H9 (cell line): ENCODE measurements at regions not wholly inside any gene's neighbourhood (a gene's known extent, or its start where the extent isn't known, plus 50 kb on each side); places are given as distances from the start of the nearest gene placed in this dataset.

Source experiments
- DNase-seq: peaks from one replicate; pipeline ENCODE4 v3.0.0-alpha.2; 2017
- H2AFZ ChIP-seq: one replicate; pipeline ENCODE4 v1.6.1; 2013; ENCODE audit warnings: mild to moderate bottlenecking, low read length, control low read depth, moderate library complexity
- H2AK5ac ChIP-seq: 2 replicates; pipeline ENCODE4 v1.6.1; 2013; ENCODE audit warnings: low read length, control low read depth, mixed read lengths; ENCODE audit not compliant: insufficient read length
- H2BK120ac ChIP-seq: one replicate; pipeline ENCODE4 v1.6.1; 2013; ENCODE audit warnings: low read depth, mild to moderate bottlenecking, low read length, control low read depth, inconsistent platforms; ENCODE audit not compliant: poor library complexity, severe bottlenecking
- H2BK12ac ChIP-seq: 2 replicates; pipeline ENCODE4 v1.6.1; 2013; ENCODE audit warnings: low read length, control low read depth, mixed read lengths, low read depth; ENCODE audit not compliant: insufficient read length
- H2BK15ac ChIP-seq: 2 replicates; pipeline ENCODE4 v1.6.1; 2013; ENCODE audit warnings: low read depth, low read length, control low read depth
- H2BK20ac ChIP-seq: one replicate; pipeline ENCODE4 v1.6.1; 2013; ENCODE audit warnings: low read depth, mild to moderate bottlenecking, low read length, control low read depth, inconsistent platforms; ENCODE audit not compliant: poor library complexity, severe bottlenecking
- H2BK5ac ChIP-seq: 2 replicates; pipeline ENCODE4 v1.6.1; 2013; ENCODE audit warnings: low read length, control low read depth, mixed read lengths; ENCODE audit not compliant: insufficient read length
- H3K14ac ChIP-seq: 2 replicates; pipeline ENCODE4 v1.6.1; 2013; ENCODE audit warnings: low read length, control low read depth; ENCODE audit not compliant: insufficient read depth
- H3K18ac ChIP-seq: 2 replicates; pipeline ENCODE4 v1.6.1; 2013; ENCODE audit warnings: low read depth, mild to moderate bottlenecking, mixed read lengths, low read length, control low read depth; ENCODE audit not compliant: insufficient read length
- H3K23ac ChIP-seq: 2 replicates; pipeline ENCODE4 v1.6.1; 2013; ENCODE audit warnings: low read length, control low read depth, mixed read lengths, low read depth; ENCODE audit not compliant: insufficient read length
- H3K23me2 ChIP-seq: 2 replicates; pipeline ENCODE4 v1.6.1; 2013; ENCODE audit warnings: low read depth, mild to moderate bottlenecking, mixed read lengths, low read length, control low read depth; ENCODE audit not compliant: insufficient read length, poor library complexity, severe bottlenecking
- H3K27ac ChIP-seq: 2 replicates; pipeline ENCODE4 v1.5.1; 2013; ENCODE audit warnings: low read length, control low read depth, mixed read lengths, low read depth; ENCODE audit not compliant: insufficient read length
- H3K27me3 ChIP-seq: 2 replicates; pipeline ENCODE4 v1.6.1; 2013; ENCODE audit warnings: low read length, control low read depth, inconsistent platforms; ENCODE audit not compliant: insufficient read depth
- H3K4ac ChIP-seq: 2 replicates; pipeline ENCODE4 v1.6.1; 2013; ENCODE audit warnings: low read depth, mild to moderate bottlenecking, control low read depth, inconsistent platforms, low read length, moderate library complexity
- H3K4me1 ChIP-seq: 2 replicates; pipeline ENCODE4 v1.6.1; 2013; ENCODE audit warnings: low read length, control low read depth, inconsistent platforms; ENCODE audit not compliant: insufficient read depth
- H3K4me2 ChIP-seq: 2 replicates; pipeline ENCODE4 v1.6.1; 2013; ENCODE audit warnings: low read length, control low read depth, mixed read lengths; ENCODE audit not compliant: insufficient read length, insufficient read depth
- H3K56ac ChIP-seq: 2 replicates; pipeline ENCODE4 v1.6.1; 2013; ENCODE audit warnings: low read depth, mild to moderate bottlenecking, mixed read lengths, low read length, control low read depth; ENCODE audit not compliant: insufficient read length
- H3K79me1 ChIP-seq: 2 replicates; pipeline ENCODE4 v1.6.1; 2013; ENCODE audit warnings: low read depth, mild to moderate bottlenecking, moderate library complexity, low read length, control low read depth, inconsistent platforms; ENCODE audit not compliant: insufficient read depth, poor library complexity, severe bottlenecking
- H3K79me2 ChIP-seq: 2 replicates; pipeline ENCODE4 v1.6.1; 2013; ENCODE audit warnings: low read length, control low read depth, inconsistent platforms; ENCODE audit not compliant: insufficient read depth
- H3K9ac ChIP-seq: 2 replicates; pipeline ENCODE4 v1.6.1; 2013; ENCODE audit warnings: low read length, control low read depth, mixed read lengths; ENCODE audit not compliant: insufficient read length; ENCODE audit errors: extremely low read depth
- H3K9me3 ChIP-seq: one replicate; pipeline ENCODE4 v1.6.1; 2013; ENCODE audit warnings: low read depth, low read length, inconsistent platforms; ENCODE audit not compliant: control insufficient read depth
- H3T11ph ChIP-seq: one replicate; pipeline ENCODE4 v1.6.1; 2013; ENCODE audit warnings: mild to moderate bottlenecking, low read length, control low read depth, inconsistent platforms
- H4K20me1 ChIP-seq: one replicate; pipeline ENCODE4 v1.6.1; 2013; ENCODE audit not compliant: control insufficient read depth, insufficient read length, insufficient read depth
- H4K5ac ChIP-seq: 2 replicates; pipeline ENCODE4 v1.6.1; 2013; ENCODE audit warnings: low read depth, mild to moderate bottlenecking, mixed read lengths, low read length, control low read depth; ENCODE audit not compliant: insufficient read length
- H4K8ac ChIP-seq: replicated peaks from 2 replicates; pipeline ENCODE4 v1.6.1; 2013; ENCODE audit warnings: low read length, control low read depth, mixed read lengths, low read depth; ENCODE audit not compliant: insufficient read length
- H4K91ac ChIP-seq: 2 replicates; pipeline ENCODE4 v1.6.1; 2013; ENCODE audit warnings: low read depth, mild to moderate bottlenecking, moderate library complexity, mixed read lengths, low read length, control low read depth; ENCODE audit not compliant: insufficient read length
- H3K27ac Mint-ChIP-seq, 3 experiments: 2 replicates in 2 of 3; 3 replicates in 1 of 3; pipeline ENCODE4 v1.8.0; 2020 to 2021; ENCODE audit warnings: mixed read lengths in 3 of 3, mild to moderate bottlenecking in 1 of 3, moderate library complexity in 1 of 3
- H3K27me3 Mint-ChIP-seq: 2 replicates; pipeline ENCODE4 v1.8.0; 2021; ENCODE audit warnings: low read depth, mild to moderate bottlenecking, moderate library complexity, mixed read lengths
- H3K36me3 Mint-ChIP-seq, 3 experiments: 2 replicates in 2 of 3; 3 replicates in 1 of 3; pipeline ENCODE4 v1.8.0; 2020 to 2021; ENCODE audit warnings: low read depth in 3 of 3, mixed read lengths in 3 of 3; ENCODE audit not compliant: insufficient read depth in 1 of 3
- H3K4me1 Mint-ChIP-seq, 2 experiments: 2 replicates each; pipeline ENCODE4 v1.8.0; 2020; ENCODE audit warnings: mixed read lengths in 2 of 2
- H3K4me3 Mint-ChIP-seq, 2 experiments: 2 replicates in 1 of 2; 3 replicates in 1 of 2; pipeline ENCODE4 v1.8.0; 2020 to 2021; ENCODE audit warnings: mild to moderate bottlenecking in 2 of 2, mixed read lengths in 2 of 2, moderate library complexity in 1 of 2
- H3K9me3 Mint-ChIP-seq, 2 experiments: 2 replicates in 1 of 2; 3 replicates in 1 of 2; pipeline ENCODE4 v1.8.0; 2020; ENCODE audit warnings: mild to moderate bottlenecking in 2 of 2, mixed read lengths in 2 of 2, moderate library complexity in 1 of 2
- WGBS: extraction: QIAGEN DNeasy Blood & Tissue Kit; methylation state at CpG from one replicate; pipeline ENCODE4 v1.1.7; 2013; ENCODE audit warnings: missing lambda C conversion rate, low lambda C conversion rate, mixed read lengths; ENCODE audit not compliant: insufficient read length; ENCODE audit errors: extremely low coverage; 5-methylcytosine and 5-hydroxymethylcytosine counted together
- TF ChIP-seq, protein P1 (sequence below): fragments of 200-600 bp; sonication (generic); conservative IDR thresholded peaks from 3 replicates; pipeline ENCODE4 v1.8.0; 2021; ENCODE audit warnings: antibody characterized with exemption, mild to moderate bottlenecking

DNA sequence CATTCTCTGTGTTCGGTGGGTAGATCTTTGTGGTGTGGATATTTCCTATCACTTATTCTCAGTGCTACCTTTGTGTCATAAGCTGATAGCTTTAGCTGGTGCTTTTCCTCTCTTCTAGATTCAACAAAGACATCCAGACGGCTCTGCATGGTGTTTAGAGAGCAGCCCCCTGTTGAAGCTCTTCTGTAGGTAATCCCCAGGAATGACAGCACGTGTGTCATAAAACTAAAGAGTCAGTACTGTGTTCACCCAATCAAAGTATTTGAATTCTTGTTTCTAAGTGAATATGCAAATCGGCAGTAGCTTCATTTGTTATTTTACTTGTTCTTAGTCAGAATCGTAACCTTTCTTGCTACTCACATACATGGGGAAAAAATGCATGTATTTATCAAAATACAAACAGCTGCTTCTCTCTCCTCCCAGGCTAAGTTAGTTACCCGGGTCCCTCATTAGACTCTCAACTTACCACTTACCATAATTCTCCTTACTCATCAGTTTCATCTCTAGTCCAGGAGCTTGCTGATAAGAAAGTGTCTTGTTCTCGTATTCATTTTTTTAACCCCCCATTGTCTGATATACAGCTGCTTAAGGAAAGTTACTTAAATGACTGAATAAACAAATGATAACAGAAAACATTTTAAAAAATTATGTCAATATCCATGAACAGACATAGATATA lies 1696.0 kb upstream of the WWC1 start:
- TF ChIP-seq, protein P1, sequence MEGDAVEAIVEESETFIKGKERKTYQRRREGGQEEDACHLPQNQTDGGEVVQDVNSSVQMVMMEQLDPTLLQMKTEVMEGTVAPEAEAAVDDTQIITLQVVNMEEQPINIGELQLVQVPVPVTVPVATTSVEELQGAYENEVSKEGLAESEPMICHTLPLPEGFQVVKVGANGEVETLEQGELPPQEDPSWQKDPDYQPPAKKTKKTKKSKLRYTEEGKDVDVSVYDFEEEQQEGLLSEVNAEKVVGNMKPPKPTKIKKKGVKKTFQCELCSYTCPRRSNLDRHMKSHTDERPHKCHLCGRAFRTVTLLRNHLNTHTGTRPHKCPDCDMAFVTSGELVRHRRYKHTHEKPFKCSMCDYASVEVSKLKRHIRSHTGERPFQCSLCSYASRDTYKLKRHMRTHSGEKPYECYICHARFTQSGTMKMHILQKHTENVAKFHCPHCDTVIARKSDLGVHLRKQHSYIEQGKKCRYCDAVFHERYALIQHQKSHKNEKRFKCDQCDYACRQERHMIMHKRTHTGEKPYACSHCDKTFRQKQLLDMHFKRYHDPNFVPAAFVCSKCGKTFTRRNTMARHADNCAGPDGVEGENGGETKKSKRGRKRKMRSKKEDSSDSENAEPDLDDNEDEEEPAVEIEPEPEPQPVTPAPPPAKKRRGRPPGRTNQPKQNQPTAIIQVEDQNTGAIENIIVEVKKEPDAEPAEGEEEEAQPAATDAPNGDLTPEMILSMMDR = no peak
- Histone ChIP-seq H3K23ac (no peak overlapping the region), H3K9me3 (no peaks in the 10 kb centered on the region), H3K14ac (no peak overlapping the region), H3K27me3 (no peaks in the 10 kb centered on the region), H2AK5ac (no peak overlapping the region), H2AFZ (no peak overlapping the region), H4K5ac (no peak overlapping the region), H3K56ac (no peak overlapping the region), H2BK120ac (no peak overlapping the region), H3K79me2 (no peaks in the 10 kb centered on the region), H2BK5ac (no peak overlapping the region), H4K91ac (no peak overlapping the region), H3K4me2 (no peak overlapping the region), H4K20me1 (no peaks in the 10 kb centered on the region), H3K18ac (no peak overlapping the region), H3K79me1 (no peaks in the 10 kb centered on the region), H2BK15ac (no peak overlapping the region), H3T11ph (no peak overlapping the region), H3K9ac (no peak overlapping the region), H3K4ac (no peak overlapping the region), H2BK20ac (no peak overlapping the region), H3K23me2 (no peaks in the 10 kb centered on the region), H3K4me1 (no peaks in the 10 kb centered on the region; the same call in 1 of the 2 replicates), H3K27ac (no peak overlapping the region), H4K8ac (no peak overlapping the region), H2BK12ac (no peak overlapping the region)
- Mint-ChIP-seq H3K4me1 (peaks cover 11 to 14% of the 10 kb centered on the region in 2 experiments), H3K9me3 (no peaks in the 10 kb centered on the region; a peak in 1 of 5 replicates), H3K27ac (peak overlapping the region in 1 of 3 experiments; percentile 28; a peak in 2 of 7 replicates), H3K36me3 (no peaks in the 10 kb centered on the region), H3K27me3 (no peaks in the 10 kb centered on the region), H3K4me3 (no peak overlapping the region)
- no CpG with 5 or more reads among the region's 7 CpGs for WGBS
- no peak for DNase-seq
